ENCODE measurements at regions not wholly inside any gene's neighbourhood (a gene's known extent, or its start where the extent isn't known, plus 50 kb on each side); places are given as distances from the start of the nearest gene placed in this dataset.

DNA sequence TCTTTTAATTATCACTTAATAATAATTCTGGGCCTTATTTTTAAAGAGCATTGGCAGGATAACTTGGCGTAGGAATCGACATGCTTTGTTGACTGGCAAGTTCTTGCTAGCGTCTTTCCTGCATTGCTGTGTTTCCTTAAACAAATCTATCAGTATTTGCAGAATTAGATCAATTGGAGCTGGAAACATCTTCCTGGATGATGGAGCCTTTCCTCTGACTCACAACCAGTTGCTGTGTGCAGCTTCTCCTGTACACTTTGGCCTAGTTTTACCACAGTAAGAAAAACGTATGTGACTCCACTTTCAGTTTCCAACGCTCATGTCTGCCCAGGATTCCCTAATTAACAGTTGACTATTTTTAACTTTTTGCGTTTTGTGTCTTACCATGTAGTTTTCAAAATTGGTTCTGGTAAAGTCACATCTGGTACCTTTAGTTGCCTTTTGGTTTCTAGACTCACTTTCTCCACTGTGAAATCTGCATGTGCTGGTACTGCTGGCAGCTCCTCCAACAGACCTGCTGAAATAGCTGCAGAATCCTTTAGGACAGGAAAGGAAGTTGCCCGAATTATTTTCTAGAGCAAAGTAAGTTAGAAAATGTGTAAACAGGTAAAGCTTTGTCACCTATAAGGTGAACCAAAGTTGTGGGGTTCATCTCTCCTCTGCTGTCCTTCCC, 553.2 kb upstream of the FAT1 start:
- H3K4me1 Mint-ChIP-seq (ENCODE audit: low read depth), result no peaks in the 10 kb centered on the region
- H3K27me3 Mint-ChIP-seq (ENCODE audit: low read depth), result no peaks in the 10 kb centered on the region
- H3K9me3 Mint-ChIP-seq, result peaks cover 13% of the 10 kb centered on the region
- no peaks in the 10 kb centered on the region for H3K36me3 Mint-ChIP-seq (ENCODE audit: low read depth)
- no peak overlapping the region for H3K4me3 Mint-ChIP-seq
- H3K27ac Mint-ChIP-seq, result no peak overlapping the region

DNA sequence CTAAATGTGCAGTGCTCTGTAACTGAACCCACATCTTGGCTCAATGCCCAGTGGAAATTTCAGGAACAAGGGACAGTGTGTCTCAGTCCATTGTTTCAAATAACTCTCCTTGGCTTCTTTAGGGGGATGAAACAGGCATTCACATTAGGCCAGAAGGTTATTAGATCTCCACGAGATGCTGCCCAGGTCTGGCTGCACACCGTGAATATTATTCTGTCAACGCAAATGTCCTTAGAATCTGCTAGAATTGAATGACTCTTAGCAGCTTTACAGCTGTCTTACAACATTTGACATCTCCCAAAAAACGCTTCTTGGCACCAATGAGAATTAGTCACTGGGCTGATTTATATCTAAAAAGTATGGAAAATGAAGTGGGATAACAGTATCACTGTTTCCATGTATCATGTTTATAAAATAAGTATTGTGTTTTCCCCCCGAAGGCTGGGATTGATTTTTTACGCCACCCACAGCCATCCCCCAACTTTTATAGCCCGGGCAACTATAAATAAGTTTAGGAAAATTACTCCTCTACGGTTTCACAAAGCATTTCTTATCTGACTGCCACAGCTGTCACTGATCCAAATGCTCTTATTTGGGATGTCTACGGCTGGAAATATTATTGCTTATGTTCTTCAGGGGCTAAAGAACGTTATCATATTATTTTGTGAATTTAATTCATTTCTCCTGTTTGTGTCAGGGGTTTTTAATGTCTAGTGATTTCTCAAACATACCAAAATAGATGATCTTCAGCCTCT, 559.7 kb upstream of the FAT1 start:
- Mint-ChIP-seq H3K36me3 (ENCODE audit: low read depth) (no peaks in the 10 kb centered on the region), H3K9me3 (peaks cover 18% of the 10 kb centered on the region), H3K27ac (no peak overlapping the region), H3K27me3 (ENCODE audit: low read depth) (no peaks in the 10 kb centered on the region), H3K4me1 (ENCODE audit: low read depth) (no peaks in the 10 kb centered on the region), H3K4me3 (no peak overlapping the region)

DNA sequence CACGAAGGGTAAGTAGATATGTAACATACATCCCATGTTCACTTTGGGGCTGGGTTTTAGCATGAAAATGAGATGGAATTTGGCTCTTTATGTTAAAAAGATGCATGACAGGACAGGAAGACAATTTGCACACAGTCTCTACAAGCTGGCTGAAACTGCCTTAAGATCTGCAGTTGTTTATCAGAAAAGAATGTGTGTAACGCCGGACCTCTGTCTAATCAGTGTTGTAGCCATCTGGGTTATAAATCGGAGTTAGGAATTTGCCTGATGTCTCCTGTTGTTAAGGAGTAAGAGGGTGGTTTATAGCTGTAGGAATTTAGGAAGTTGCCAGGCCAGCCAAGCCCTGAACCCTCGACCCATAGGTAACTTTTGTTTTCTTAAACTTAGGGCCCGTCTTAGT, 562.9 kb upstream of the FAT1 start:
- no peaks in the 10 kb centered on the region for H3K36me3 Mint-ChIP-seq (ENCODE audit: low read depth)
- H3K27me3 Mint-ChIP-seq (ENCODE audit: low read depth), result no peaks in the 10 kb centered on the region
- H3K4me3 Mint-ChIP-seq, result no peak overlapping the region
- no peak overlapping the region for H3K27ac Mint-ChIP-seq
- H3K4me1 Mint-ChIP-seq (ENCODE audit: low read depth), result no peaks in the 10 kb centered on the region
- peaks cover 19% of the 10 kb centered on the region for H3K9me3 Mint-ChIP-seq

DNA sequence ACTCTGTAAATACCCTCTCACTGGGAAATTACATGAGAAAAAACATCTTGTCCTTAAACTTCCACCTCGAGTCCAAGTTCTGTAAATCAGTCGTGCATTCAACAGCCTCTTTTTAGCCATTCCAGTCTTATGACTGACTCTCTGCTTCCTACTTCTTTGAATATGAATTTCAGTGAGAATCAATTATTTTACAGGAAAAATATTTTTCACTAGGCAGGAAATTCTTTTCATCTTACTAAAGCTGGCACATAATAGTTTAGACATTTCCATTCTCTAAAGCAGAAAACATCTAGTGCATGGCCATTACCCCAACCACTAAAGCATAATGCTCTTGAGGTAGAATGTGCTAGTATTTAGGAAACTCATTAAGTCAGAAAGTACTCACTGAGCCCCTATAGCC, 565.7 kb upstream of the FAT1 start:
- Mint-ChIP-seq H3K27ac (no peak overlapping the region), H3K36me3 (ENCODE audit: low read depth) (no peaks in the 10 kb centered on the region), H3K4me3 (no peak overlapping the region), H3K4me1 (ENCODE audit: low read depth) (no peaks in the 10 kb centered on the region), H3K9me3 (peaks cover 23% of the 10 kb centered on the region), H3K27me3 (ENCODE audit: low read depth) (no peaks in the 10 kb centered on the region)

DNA sequence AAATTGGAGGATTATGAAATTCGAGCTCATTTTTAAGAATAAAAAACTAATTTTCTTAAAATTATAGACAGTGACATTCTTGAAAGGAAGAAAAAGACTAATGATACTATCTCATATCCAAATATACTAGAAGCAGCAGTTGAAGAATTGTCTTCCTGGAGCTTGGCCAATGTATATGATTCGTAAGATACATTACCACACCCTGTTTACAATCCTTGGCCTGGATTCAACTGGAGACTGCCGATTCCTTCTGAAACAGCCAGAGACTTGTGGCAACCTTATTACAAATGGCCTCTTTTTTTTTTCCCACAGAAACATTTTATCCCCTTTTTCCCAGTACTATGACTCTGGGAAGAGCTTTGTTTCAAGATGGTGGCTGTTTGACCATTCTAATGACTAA, 571.2 kb upstream of the FAT1 start:
- no peaks in the 10 kb centered on the region for H3K4me1 Mint-ChIP-seq (ENCODE audit: low read depth)
- H3K27me3 Mint-ChIP-seq (ENCODE audit: low read depth), result no peaks in the 10 kb centered on the region
- H3K36me3 Mint-ChIP-seq (ENCODE audit: low read depth), result no peaks in the 10 kb centered on the region
- no peak overlapping the region for H3K27ac Mint-ChIP-seq
- no peak overlapping the region for H3K4me3 Mint-ChIP-seq
- peaks cover 39% of the 10 kb centered on the region for H3K9me3 Mint-ChIP-seq

DNA sequence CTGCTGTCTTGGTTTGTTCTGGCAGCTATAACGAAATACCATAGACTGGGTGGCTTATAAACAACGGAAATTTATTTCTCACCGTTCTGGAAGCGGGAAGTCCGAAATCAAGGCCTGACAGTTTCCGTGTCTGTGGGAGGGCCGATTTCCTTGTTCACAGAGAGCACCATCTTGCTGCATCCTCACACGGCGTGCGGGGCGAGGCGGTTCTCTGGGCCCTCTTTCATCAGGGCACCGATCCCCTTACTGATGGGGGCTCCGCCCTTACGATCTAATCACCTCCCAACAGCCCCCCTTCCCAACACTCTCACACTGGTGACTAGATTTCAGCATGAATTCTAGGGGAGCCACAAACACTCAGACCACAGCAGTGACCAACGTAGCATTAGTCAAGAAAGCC, 578.3 kb upstream of the FAT1 start:
- Mint-ChIP-seq H3K36me3 (ENCODE audit: low read depth) (no peaks in the 10 kb centered on the region), H3K4me1 (ENCODE audit: low read depth) (no peaks in the 10 kb centered on the region), H3K27ac (no peak overlapping the region), H3K4me3 (no peak overlapping the region), H3K27me3 (ENCODE audit: low read depth) (no peaks in the 10 kb centered on the region), H3K9me3 (peaks cover 25% of the 10 kb centered on the region)

DNA sequence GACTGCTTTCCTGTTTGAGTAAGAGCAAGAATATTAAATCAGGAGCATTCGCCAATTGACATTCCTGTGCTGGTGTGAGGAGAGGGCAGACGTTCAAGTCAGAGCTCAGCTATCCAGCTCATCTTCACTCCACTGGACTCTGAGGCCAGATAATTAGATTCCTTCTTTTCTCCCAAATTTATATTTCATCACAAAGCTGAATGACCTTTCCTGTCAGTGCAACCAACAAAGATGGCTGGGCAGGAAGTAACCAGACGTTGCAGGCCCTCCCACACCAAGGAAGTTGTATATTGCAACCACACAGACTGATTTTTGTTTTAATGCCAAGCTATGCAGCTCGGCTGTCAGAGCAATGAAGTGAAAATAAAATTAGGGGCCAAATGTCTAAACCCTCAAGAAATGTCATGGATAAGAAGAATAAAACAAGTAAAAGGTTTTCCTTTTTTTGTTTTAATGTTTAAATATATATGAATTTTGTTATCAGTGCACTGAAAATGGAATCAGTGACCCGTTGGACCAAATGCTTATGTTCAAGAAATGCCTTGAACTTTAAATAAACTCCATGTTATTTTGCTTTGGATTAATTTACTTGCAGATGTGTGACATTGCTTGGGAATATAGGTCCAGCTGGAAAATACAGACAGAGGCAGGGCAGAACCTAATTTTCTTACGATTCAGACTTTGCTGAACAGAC, 578.9 kb upstream of the FAT1 start:
- Mint-ChIP-seq H3K27me3 (ENCODE audit: low read depth) (no peaks in the 10 kb centered on the region), H3K9me3 (peaks cover 19% of the 10 kb centered on the region), H3K27ac (no peak overlapping the region), H3K4me3 (no peak overlapping the region), H3K4me1 (ENCODE audit: low read depth) (no peaks in the 10 kb centered on the region), H3K36me3 (ENCODE audit: low read depth) (no peaks in the 10 kb centered on the region)

DNA sequence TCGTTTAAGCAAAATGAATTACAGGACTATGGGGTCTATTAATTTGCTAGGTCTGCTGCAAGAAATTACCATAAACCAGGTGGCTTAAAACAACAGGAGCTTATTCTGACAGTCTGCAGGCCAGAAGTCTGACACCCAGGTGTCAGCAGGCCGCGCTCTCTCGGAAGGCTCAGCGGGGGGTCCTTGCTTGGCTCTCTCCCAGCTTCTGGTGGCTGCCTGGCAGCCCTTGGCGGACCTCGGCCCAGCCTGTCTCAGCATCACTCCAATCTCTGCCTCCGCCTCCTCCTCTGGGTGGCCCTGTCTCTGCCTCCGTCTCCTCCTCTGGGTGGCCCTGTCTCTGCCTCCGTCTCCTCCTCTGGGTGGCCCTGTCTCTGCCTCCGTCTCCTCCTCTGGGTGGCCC, 580.5 kb upstream of the FAT1 start:
- Mint-ChIP-seq H3K36me3 (ENCODE audit: low read depth) (no peaks in the 10 kb centered on the region), H3K27ac (no peak overlapping the region), H3K27me3 (ENCODE audit: low read depth) (no peaks in the 10 kb centered on the region), H3K9me3 (peaks cover 15% of the 10 kb centered on the region), H3K4me3 (no peak overlapping the region), H3K4me1 (ENCODE audit: low read depth) (no peaks in the 10 kb centered on the region)

DNA sequence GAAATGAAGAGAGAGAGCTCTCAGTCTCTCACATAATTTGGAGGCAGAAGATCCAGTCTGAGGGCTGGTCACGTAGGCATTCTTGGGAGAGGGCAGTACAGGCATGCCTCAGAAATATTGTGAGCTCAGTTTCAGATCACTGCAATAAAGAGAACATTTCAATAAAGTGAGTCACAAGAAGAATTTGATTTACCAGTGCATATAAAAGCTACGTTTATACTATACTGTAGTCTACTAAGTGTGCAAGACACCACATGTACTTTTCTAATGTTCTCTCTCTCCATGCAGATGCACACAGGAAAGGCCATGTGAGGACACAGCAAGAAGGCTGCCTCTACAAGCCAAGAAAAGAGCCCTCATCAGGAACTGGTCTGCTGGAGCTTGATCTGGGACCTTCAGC, 583.5 kb upstream of the FAT1 start:
- H3K27me3 Mint-ChIP-seq (ENCODE audit: low read depth), result no peaks in the 10 kb centered on the region
- peaks cover 20% of the 10 kb centered on the region for H3K9me3 Mint-ChIP-seq
- H3K36me3 Mint-ChIP-seq (ENCODE audit: low read depth), result no peaks in the 10 kb centered on the region
- H3K4me1 Mint-ChIP-seq (ENCODE audit: low read depth), result no peaks in the 10 kb centered on the region
- no peak overlapping the region for H3K4me3 Mint-ChIP-seq
- H3K27ac Mint-ChIP-seq, result no peak overlapping the region

DNA sequence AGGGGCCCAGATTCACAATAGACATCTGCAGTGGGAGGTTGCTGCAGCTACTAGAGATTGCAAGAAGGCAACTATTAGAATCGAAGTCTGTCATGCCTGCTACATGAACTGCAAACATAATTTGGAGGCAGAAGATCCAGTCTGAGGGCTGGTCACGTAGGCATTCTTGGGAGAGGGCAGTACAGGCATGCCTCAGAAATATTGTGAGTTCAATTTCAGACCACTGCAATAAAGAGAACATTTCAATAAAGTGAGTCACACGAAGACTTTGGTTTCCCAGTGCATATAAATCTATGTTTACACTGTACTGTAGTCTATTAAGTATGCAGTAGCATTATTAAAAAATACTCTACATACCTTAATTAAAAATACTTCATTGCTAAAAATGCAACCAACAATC, 585.8 kb upstream of the FAT1 start:
- peaks cover 25% of the 10 kb centered on the region for H3K9me3 Mint-ChIP-seq
- no peak overlapping the region for H3K4me3 Mint-ChIP-seq
- no peaks in the 10 kb centered on the region for H3K36me3 Mint-ChIP-seq (ENCODE audit: low read depth)
- H3K27me3 Mint-ChIP-seq (ENCODE audit: low read depth), result no peaks in the 10 kb centered on the region
- no peak overlapping the region for H3K27ac Mint-ChIP-seq
- no peaks in the 10 kb centered on the region for H3K4me1 Mint-ChIP-seq (ENCODE audit: low read depth)

DNA sequence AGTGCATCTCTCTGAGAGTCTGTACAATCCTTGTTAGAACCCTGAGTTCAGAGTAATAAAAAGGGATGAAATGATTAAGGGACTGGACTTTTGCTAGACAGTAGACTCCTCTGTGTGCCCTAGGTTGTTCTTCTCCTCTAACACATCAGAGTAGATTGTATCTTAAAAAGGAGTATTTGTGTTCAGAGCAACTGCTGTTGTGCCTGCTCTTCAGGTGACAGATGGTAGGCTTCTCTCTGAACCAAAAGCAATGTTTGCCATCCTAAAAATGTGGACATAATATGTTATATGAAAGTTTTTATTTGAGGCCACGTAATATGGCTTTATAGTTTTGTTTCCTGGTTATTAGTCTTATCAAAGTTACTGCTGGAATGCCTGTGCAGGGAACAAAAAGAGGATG, 588.6 kb upstream of the FAT1 start:
- H3K36me3 Mint-ChIP-seq (ENCODE audit: low read depth), result no peaks in the 10 kb centered on the region

DNA sequence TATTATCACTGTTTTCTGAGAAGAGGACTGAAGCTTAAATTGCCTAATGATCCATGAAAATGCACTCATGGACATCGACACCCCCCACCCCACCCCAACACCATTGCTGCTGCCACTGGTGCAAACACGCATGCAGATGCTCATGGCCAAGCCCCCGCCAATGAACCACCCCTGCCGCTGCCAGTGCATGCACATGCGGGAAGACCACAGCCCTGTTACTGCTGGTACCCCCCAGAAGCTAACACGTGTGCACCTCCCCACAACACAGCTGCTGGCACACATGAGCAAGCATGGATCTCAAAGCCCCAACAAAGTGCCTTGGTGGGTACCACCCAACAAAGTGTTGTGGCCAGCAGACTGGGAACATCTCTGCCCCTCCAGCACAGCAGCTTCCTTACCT, 594.1 kb upstream of the FAT1 start:
- H3K27me3 Mint-ChIP-seq (ENCODE audit: low read depth), result no peaks in the 10 kb centered on the region
- H3K4me1 Mint-ChIP-seq (ENCODE audit: low read depth), result no peaks in the 10 kb centered on the region
- H3K27ac Mint-ChIP-seq, result no peak overlapping the region
- H3K4me3 Mint-ChIP-seq, result no peak overlapping the region
- no peaks in the 10 kb centered on the region for H3K36me3 Mint-ChIP-seq (ENCODE audit: low read depth)
- H3K9me3 Mint-ChIP-seq, result peaks cover 13% of the 10 kb centered on the region

More for the DNA sequence above, 588.6 kb upstream of the FAT1 start:
- H3K27me3 Mint-ChIP-seq (ENCODE audit: low read depth), result no peaks in the 10 kb centered on the region
- no peak overlapping the region for H3K4me3 Mint-ChIP-seq
- H3K9me3 Mint-ChIP-seq, result peaks cover 27% of the 10 kb centered on the region
- no peak overlapping the region for H3K27ac Mint-ChIP-seq
- H3K4me1 Mint-ChIP-seq (ENCODE audit: low read depth), result no peaks in the 10 kb centered on the region

DNA sequence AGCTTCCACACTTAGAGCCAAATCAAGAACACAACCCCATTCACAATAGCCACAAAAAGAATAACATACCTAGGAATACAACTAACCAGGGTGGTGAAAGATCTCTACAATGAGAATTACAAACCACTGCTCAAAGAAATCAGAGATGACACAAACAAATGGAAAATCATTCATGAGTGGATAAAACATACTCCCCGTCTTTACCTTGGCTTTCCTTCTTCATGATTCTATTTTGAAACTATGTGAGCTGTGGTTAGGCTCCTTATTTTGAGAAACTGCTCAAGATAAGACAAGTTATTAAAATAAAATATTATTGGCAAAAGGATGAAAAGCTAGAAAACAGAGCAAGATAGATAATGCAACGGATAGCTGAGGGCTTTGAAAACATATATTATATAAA, 598.1 kb upstream of the FAT1 start:
- Mint-ChIP-seq H3K36me3 (ENCODE audit: low read depth) (no peaks in the 10 kb centered on the region), H3K9me3 (peaks cover 19% of the 10 kb centered on the region), H3K27me3 (ENCODE audit: low read depth) (no peaks in the 10 kb centered on the region), H3K4me1 (ENCODE audit: low read depth) (no peaks in the 10 kb centered on the region), H3K27ac (no peak overlapping the region), H3K4me3 (no peak overlapping the region)

DNA sequence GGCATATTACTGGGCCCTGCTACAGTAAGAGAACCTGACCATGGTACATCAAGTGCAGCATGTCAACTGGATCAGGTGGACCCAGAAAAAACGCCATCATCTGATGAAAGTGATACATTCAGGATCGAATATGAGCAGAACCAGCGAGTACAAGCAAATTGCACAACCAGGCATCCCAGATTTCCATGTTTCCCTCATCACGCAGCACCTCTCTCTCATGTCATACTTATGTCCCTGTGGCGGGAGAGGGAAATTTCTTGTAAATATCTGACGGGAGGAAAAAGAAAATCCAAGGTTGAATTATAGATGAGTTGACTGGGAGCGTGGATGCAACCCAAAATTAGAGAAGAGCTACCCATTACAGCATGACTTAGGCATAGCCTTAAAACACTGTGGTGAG, 608.5 kb upstream of the FAT1 start:
- H3K4me1 Mint-ChIP-seq (ENCODE audit: low read depth), result no peaks in the 10 kb centered on the region
- H3K36me3 Mint-ChIP-seq (ENCODE audit: low read depth), result no peaks in the 10 kb centered on the region
- H3K27me3 Mint-ChIP-seq (ENCODE audit: low read depth), result no peaks in the 10 kb centered on the region
- no peak overlapping the region for H3K27ac Mint-ChIP-seq
- no peak overlapping the region for H3K4me3 Mint-ChIP-seq
- H3K9me3 Mint-ChIP-seq, result peaks cover 20% of the 10 kb centered on the region

DNA sequence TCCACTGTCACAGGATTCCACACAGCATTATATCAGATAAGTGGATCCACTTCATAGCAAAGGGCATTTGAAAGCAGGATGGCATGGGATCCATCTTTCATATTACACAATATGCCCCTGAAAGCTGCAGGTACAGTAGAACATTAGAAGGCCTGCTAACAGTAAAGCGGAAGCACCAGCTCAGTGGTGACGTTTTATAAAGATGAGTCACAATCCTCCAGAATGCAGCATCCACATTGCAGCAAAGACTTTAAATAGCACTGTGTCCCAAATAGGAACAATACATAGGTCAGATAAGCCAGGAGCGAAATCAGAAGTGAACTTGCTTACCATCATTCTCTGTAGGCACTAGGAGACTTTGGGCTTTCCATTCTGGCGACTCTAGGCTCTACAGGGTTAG, 609.5 kb upstream of the FAT1 start:
- no peaks in the 10 kb centered on the region for H3K4me1 Mint-ChIP-seq (ENCODE audit: low read depth)
- H3K9me3 Mint-ChIP-seq, result peaks cover 24% of the 10 kb centered on the region
- H3K4me3 Mint-ChIP-seq, result no peak overlapping the region
- H3K27ac Mint-ChIP-seq, result no peak overlapping the region
- H3K36me3 Mint-ChIP-seq (ENCODE audit: low read depth), result no peaks in the 10 kb centered on the region
- H3K27me3 Mint-ChIP-seq (ENCODE audit: low read depth), result no peaks in the 10 kb centered on the region

Data from T-helper 1 cell treated with Interleukin-12 subunit alpha and Interleukin-12 subunit beta and Interleukin-4 antibody, amounts not matched to agents 30 μg/mL and 1 μg/mL, for 36 hours (primary cell).